ENCODE measurements at regions not wholly inside any gene's neighbourhood (a gene's known extent, or its start where the extent isn't known, plus 50 kb on each side); places are given as distances from the start of the nearest gene placed in this dataset.
"Not testable (repeated sequence)": the region's sequence is repeated elsewhere in the genome, so short reads cannot be mapped to it uniquely, and the experiment has no call there.

DNA sequence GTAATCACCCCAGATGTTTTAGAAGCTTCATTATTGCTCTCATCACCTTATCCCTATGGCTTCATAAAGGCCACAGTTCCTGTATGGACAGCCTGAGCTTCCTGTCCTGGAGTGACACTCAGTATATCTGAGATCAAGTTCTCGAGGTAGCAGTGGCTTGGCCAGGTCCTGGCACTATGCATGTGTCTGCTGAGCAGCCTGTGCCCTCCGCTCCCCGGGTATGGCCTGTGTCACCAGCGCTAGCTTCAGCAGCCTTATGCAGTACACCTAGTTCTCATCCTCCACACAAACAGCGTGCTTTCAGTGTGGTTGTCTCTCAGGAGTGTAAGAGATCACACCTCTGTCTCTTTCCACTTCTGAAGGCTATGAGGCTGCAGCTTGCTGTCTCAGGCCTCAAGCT lies 514.7 kb downstream of the DIRAS2 start:
- no peak for DNase-seq (ENCODE audit: low read depth, low spot score)

DNA sequence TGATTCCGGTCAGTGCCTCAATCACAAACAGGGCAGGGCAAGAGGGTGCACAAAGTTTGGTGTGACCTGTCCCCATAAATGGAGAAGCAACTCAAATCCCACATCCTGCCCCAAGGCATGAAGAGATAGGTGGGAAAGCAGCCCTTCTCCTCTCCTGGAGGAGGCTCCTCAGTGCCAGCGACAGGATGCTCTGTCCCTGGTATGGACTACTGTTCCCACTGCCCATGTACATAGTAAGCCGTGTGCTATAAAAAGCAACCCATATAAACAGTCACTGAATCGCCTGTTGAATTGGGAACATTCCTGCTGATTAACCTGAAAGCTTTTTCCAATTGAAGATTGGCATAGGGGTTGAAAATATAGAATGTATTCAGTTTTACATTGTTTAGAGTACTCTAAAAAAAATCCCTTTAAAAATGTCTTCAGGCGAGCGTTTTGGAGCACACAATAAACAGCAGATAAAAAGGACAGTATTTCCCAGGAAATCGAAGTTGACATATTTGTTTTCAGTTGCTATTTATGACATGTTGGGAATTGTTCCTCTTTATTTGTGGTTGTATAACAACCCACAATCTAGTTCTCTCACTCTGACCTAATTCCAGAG lies 513.9 kb downstream of the DIRAS2 start:
- DNase-seq (ENCODE audit: low read depth, low spot score): no peak

DNA sequence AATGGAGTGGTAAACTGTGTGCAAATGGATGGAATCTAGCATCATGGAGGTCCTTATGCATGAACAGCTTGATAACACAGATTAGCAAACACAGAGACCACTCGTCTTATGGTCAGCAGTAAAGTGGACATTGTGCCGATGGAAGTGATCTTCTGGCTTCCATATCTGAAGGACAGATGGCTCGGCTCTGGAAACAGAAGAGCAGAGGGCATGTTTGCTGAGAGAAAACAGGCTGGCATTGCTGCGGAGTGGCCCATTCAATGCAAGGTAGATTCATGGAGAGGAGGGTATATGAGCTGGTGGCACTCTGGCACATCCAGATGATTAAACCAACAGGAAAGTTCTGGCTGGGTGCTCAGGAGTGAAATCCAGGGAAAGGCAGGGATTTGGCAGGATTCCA lies 513.2 kb downstream of the DIRAS2 start:
- DNase-seq (ENCODE audit: low read depth, low spot score): no peak

DNA sequence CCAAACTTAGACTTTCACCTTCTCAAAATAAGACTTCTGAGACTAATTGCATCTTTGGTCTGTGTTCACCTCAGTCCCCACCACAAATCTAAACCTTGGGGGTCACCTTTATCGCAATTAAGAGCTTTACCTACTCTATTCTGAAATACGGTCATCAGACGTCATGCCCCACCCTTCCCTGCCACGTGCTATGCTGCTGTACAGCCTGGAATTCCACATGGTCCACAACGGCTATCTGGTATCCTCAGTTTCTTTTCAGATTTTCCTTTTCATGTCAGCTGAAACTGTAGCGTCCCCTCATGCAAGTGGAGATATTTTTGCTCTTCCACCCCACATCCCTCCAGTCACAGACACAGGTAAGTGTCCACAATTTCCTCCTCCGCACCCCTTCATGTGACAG lies 511.1 kb downstream of the DIRAS2 start:
- no peak for DNase-seq (ENCODE audit: low read depth, low spot score)

DNA sequence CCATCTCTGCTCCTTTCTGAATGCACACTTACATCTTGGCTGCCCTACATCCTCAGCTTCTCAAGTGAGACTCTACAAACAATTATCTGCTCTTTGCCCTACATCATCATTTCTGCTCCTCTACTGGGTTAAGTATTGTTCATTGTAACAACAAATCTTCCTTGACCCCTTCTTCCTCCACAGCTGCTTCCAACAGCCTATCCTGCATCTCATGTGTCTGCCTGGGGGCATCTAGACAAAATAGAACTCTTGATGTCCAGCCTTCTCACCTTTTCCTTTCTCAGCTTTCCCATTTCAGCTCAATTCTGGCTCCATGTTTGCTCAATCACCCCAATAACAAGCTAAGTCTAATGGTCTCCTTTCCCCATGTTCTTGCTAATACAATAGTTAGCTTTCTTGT lies 509.8 kb downstream of the DIRAS2 start:
- no peak for DNase-seq (ENCODE audit: low read depth, low spot score)

DNA sequence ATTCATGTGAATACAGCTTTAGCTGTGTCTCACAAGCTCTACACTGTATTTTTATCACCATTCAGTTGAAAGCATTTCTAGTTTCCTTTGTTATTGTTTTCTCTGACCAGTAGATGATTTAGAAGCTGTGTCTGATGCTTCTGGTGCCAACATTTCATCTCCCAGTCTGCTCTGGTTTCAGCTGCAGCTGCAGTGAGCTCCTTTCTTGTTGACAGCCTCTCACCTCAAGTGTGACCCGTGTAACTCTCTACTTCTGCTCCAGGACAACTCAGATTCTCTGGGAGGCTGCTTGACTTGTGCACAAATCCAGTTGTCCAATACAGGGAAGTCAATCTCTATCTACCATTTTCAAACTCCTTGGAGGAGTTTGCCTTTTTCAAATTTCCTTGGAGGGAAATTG lies 504.8 kb downstream of the DIRAS2 start:
- no peak for DNase-seq (ENCODE audit: low read depth, low spot score)

DNA sequence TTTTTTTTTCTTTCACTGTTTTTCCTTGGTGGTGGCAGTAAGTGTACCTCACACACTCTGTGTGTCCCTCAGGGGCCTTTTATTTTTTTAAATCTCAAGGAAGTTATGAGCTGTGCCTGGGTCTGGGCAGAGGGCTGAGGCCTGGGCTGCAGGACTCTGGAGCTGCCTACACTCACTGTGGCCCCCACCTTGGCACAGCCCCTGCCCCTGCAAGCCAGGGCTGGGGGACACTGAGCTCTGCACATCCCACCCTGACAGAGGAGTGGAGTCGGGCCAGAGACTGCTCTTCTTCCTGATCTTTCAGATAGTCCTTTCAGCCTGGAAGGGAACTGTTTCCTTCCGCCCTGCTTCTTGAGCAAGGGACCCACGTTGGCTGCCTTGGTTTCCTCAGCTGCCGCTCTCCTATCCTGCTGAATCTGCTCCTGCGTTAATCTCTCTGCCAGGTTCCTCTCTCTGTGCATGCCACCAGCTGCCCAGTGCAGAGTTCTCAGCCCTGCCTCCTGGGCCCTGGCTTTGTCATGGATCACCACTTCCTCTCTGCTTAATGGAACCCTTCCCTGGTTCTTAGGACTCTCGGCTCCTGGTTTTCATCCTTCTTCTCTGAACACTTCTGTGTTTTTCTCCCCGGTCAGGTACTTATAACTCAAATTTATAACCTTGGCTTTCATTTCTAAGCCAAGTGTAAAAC lies 502.3 kb downstream of the DIRAS2 start:
- no peak for DNase-seq (ENCODE audit: low read depth, low spot score)

DNA sequence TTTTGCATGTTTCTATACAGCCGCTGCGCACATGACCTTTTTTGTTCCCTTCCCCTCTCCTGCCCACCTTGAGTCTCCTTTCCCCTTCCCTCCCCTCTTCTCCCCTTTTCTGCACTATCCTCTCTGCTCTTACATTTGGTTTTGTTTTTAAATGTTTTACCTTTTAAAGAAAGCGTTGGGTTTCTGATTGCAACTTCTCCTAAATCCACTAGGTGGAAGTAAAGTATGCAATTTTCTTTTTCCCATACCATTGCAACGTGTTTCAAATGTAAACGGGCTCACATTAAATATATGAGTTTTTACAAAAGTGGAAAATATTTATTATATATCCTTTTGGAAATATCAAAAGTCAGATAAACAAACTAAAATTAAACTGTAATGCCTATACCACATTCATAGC lies 500.9 kb downstream of the DIRAS2 start:
- no peak for DNase-seq (ENCODE audit: low read depth, low spot score)

DNA sequence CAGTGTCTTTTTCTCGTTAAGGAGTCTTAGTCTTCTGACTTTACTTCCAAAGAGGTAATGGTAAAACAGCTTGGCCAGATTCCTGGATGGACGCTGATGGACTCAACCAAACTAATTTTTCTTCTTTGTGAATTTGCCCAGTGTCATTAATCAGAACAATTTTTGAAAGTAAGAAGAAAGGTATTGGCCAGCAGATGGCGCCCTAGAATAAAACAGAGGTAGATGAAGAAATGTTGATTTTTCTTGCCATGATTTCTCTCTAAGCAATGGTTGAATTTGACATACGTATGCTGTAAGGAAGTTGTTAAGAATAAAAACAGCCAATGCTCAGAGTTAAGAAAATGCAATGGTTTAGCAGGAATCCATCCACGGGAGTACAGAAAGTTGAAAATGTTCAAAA lies 500.0 kb downstream of the DIRAS2 start:
- no peak for DNase-seq (ENCODE audit: low read depth, low spot score)

DNA sequence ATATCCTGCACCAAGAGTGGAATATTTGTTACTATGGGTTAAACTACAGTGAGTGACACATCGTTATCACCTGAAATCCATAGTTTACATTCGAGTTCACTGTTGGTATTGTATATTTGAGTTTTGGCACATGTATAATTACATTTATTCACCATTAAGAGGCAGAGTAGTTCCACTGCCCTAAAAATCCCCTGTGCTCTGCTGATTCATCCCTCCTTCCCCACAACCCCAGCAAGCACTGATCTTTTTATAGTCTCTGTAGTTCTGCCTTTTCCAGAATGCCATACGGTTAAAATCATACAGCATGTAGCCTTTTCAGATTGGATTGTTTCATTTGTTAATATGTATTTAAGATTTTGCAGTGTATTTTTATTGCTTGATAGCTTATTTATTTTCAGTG lies 495.2 kb downstream of the DIRAS2 start:
- no peak for DNase-seq (ENCODE audit: low read depth, low spot score)

DNA sequence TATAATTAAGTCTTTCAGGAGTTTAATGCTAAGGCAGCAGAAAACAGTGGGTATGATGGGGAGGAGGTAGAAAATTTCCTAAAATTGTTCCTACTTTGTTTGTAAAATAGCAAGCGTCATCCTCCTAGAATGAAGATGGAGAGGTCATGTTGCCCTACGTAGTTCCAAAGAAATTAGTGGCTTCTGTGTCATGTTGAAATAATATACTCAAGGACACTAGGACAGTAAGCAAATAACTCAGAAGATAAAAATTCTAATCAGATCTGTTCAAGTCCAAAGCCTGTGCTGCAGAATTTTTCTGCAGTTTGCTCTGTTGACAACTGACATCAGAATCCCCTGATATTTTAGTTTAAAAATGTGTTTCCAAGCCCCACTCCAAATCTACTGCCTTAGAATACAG lies 486.3 kb downstream of the DIRAS2 start:
- DNase-seq (ENCODE audit: low read depth, low spot score): no peak

DNA sequence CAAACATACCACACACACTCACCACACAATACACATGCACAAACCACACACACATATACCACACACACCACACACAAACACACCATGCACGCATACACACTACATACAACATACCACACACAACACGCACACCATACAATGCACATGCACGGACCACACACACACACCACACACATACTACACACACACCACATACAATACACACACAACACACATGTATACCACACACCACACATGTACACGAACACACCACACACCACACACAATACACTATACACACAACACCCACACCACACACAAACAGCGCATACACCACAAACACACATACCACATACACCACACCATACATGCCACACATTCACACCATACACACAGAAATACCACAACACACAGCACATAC lies 480.3 kb downstream of the DIRAS2 start:
- DNase-seq (ENCODE audit: low read depth, low spot score): no peak

DNA sequence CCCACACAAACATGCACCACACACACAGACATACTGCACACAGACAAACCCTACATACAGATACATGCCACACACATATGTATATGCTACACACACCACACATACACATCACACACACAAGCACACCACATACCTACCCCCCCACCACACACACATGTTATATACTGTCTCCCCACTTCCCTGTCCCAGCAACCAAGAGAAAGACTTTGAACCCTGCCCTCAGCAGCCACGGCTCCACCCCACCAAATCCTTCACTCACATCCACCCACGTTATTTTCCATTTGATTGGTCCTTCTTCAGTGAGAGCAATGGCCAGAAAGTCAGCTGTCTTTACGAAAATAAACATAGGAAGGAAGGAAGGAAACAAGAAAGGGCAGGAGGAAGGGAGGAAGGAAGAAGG lies 479.8 kb downstream of the DIRAS2 start:
- DNase-seq (ENCODE audit: low read depth, low spot score): no peak

DNA sequence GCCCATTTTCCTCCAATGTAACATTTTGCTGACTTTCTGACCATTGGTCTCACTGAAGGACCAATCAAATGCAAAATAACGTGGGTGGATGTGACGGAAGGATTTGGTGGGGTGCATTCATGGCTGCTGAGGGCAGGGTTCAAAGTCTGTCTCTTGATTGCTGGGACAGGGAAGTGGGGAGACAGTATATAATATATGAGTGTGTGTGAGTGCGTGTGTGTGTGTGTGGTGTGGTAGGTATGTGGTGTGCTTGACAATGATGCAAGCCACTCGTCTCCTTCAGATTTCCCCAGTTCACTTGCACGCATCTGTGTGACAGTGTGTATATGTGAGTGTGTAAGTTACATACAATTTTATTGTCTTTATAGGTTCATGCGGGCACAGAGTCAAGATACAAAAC lies 477.3 kb downstream of the DIRAS2 start:
- no peak for DNase-seq (ENCODE audit: low read depth, low spot score)

DNA sequence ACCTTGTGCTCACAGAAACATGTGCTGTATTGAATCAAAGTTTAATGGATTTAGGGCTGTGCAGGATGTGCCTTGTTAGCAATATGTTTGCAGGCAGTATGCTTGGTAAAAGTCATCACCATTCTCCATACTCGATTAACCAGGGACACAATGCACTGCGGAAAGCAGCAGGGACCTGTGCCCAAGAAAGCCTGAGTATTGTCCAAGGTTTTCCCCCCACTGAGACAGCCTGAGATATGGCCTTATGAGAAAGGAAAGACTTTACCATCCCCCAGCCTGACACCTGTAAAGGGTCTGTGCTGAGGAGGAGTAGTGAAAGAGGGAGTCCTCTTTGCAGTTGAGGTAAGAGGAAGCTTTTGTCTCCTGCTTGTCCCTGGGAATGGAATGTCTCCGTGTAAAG lies 476.2 kb downstream of the DIRAS2 start:
- not testable (repeated sequence) for DNase-seq (ENCODE audit: low read depth, low spot score)

DNA sequence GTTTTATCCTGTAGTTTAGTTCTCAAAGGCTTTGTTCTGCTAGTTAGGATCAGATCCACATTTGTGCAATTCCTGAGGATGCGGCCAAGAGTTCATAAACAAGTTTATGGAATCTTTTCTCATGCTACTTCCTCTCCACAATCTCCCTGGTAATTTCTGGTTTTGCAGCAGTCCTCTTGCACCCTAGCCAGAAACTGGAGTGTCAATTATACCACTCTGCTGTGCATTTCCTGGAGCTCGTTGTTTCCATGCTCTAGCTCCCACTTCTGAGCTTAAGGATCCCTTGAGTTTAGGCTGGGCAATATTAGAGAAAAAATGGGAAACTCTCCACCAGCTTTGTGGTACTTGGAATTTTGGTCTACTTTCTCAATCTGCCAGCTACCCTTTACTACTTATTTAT lies 474.7 kb downstream of the DIRAS2 start:
- no peak for DNase-seq (ENCODE audit: low read depth, low spot score)

DNA sequence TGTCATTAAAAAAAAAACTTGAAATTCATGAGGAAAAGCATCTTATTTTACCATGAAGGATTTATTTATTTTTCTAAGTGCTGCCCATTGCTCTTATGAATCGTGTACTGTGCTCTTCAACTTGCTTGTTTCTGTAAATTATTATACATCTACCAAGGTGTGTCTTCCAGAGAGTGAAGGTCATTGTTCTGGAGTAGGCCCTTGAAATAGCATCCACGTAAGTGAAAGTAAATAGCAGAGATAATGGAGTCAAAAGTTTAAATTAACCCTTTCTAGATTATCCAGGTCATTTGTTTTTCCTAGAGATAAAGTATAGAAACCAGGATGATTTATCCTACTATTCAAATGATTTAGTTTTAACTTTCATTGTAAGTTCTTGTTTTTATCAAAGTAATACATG lies 473.1 kb downstream of the DIRAS2 start:
- DNase-seq (ENCODE audit: low read depth, low spot score): no peak

DNA sequence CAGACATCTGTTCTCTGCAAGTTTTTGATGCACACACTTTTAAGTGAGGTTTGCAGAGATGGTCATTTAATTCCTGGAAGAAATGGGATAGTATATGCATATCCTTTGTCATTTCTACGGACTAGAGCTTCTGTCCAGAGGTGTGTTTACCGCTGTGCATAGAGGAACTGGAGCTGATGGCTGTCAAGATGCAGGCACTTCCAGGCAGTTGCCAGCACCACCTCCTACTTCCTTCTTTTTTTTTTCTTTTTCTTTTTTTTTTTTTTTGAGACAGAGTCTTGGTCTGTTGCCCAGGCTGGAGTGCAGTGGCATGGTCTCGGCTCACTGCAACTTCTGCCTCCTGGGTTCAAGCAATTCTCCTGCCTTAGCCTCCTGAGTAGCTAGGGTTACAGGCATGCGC lies 468.7 kb downstream of the DIRAS2 start:
- DNase-seq (ENCODE audit: low read depth, low spot score): not testable (repeated sequence)

DNA sequence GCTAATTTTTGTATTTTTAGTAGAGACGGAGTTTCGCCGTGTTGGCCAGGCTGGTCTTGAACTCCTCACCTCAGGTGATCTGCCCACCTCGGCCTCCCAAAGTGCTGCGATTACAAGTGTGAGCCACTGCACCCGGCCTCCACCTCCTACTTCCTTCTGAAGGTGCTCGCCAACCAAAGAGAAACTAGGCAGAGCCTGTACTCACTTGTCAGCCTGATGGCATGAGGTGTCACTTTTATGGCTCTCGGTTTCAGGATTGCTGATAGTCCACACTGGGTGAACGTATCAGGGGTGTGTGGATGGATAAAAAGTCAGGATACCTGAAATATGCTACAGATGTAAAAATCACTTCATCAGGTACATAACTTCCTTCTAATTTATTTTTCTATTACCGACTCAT lies 468.3 kb downstream of the DIRAS2 start:
- DNase-seq (ENCODE audit: low read depth, low spot score): not testable (repeated sequence)

DNA sequence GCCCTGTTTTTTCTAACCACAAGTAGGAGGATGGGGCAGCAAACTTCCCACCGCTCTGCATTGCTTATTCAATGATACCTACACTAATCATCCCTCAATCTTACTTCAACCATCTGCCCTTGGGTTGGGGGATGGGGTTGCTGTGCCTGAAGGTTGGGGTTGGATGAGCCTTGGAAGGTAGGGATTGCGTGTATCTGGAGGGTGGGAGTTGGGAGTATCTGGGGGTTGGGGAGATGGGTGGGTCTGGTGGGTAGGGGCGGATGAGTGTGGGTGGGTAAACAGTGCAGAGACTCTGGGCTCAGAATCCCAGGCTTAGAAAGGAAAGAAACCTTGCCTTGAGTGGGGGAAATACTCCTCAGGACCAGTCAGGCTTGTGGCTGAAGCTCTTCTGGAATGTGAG lies 467.4 kb downstream of the DIRAS2 start:
- no peak for DNase-seq (ENCODE audit: low read depth, low spot score)

DNA sequence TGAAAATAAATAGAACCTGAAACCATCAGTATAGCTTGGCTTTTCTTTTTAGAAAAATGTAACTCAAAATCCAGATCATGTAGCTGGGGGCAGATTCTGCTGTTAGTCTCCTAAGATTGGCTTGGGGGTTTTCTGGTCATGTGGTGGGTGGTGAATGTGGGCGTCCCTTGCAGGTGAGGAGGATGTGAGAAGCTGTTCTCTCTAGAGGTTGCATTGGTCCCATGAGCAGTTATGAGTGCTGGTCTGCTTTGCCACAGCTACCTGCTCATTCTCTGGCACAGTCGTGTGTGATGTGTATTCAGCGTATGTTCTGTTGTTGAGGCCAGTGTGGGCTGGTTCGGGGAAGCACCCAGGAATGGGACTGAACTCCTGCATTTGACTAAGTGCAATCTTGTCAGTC lies 466.8 kb downstream of the DIRAS2 start:
- no peak for DNase-seq (ENCODE audit: low read depth, low spot score)

DNA sequence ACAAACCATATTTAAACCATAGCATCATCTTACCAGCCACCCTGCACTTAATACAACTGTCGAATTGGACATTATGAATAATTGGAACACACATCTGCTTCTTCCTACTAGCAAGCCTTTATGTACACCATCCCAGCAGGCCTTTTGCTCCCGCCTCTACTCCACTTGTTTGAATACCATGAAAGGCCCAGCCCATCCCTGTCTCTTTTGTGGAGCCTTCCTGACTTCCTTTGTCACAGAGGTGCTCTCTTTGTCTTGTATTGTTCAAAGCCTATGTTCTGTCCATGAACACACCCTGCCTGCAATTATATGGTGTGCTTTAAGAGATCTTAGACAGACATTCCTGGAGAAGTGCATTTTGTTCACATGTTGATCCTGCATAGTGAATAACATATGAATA lies 465.7 kb downstream of the DIRAS2 start:
- DNase-seq (ENCODE audit: low read depth, low spot score): no peak

DNA sequence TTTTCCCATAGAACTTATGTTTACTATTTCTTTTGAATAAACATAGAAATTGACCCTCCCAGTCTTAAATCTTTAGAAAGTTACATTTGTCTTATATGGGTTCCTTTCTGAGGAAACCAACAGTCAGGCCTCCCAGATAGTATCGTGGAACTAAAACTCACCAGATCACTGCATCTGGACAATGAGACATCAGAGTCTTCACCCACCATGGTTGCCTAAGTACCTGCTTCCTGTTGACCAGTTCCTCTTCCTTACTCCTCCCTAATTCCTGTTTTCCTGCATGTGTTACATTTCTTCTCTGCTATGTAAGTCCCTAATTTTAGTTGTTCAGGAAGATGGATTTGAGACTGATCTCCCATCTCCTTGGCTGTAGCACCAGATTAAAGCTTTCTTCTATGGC lies 462.2 kb downstream of the DIRAS2 start:
- DNase-seq (ENCODE audit: low read depth, low spot score): no peak

DNA sequence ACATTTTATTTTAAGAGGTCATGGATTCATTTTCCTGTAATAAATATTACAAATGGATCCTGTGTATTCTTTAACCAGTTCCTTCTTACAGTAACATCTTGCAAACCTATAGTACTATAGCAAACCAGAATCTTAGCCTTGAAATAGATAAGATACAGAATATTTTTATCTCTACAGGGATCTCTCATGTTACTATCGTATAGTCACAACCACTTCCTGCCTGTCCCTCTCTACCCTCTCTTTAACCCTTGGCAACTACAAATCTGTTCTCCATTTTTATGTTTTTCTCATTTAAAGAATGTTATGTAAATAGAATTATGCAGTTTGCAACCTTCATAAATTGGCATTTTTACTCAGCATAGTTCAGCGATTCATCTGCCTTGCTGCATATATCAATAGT lies 454.0 kb downstream of the DIRAS2 start:
- DNase-seq (ENCODE audit: low read depth, low spot score): no peak
